Tibial nerve (tissue), 4 donors: ENCODE measurements at regions not wholly inside any gene's neighbourhood (a gene's known extent, or its start where the extent isn't known, plus 50 kb on each side); places are given as distances from the start of the nearest gene placed in this dataset.
A peak's percentile ranks its signal among the peaks of the same experiment; 100 is the strongest.

ENCODE experiments used
- DNase-seq, 2 donors: peaks; one replicate each; pipeline ENCODE4 v3.0.0-alpha.2; 2019; ENCODE audit warnings: low spot score in 2 of 2
- H3K27ac ChIP-seq, 4 donors: fragments of 200-600 bp; sonication (generic) in 3 of 4; one replicate each; pipeline ENCODE4 v1.5.1; 2017 to 2019; ENCODE audit warnings: mild to moderate bottlenecking in 1 of 4
- H3K27me3 ChIP-seq, 2 donors: fragments of 200-600 bp; sonication (generic) in 1 of 2; one replicate each; pipeline versions ENCODE4 v1.5.1 to v1.6.0; 2017 to 2019
- H3K36me3 ChIP-seq, 3 donors: fragments of 200-600 bp; sonication (generic); one replicate each; pipeline ENCODE4 v1.5.1; 2018 to 2019
- H3K4me1 ChIP-seq, 4 donors: fragments of 200-600 bp; sonication (generic) in 3 of 4; one replicate each; pipeline ENCODE4 v1.5.1; 2017 to 2019
- H3K4me3 ChIP-seq, 4 donors: fragments of 200-600 bp; sonication (generic) in 3 of 4; one replicate each; pipeline ENCODE4 v1.5.1; 2017 to 2019; ENCODE audit warnings: mild to moderate bottlenecking in 1 of 4, moderate library complexity in 1 of 4
- H3K9me3 ChIP-seq, 4 donors: fragments of 200-600 bp; sonication (generic) in 3 of 4; one replicate each; pipeline ENCODE4 v1.5.1; 2017 to 2019
- EP300 ChIP-seq, 2 donors: sonication (generic); formaldehyde crosslinking; IDR thresholded peaks; one replicate each; pipeline ENCODE4 v1.6.1; 2017; ENCODE audit warnings: antibody characterized with exemption in 2 of 2, mild to moderate bottlenecking in 1 of 2
- POLR2A ChIP-seq, 2 donors: fragments of 450-650 bp; IDR thresholded peaks; one replicate each; pipeline ENCODE4 v1.6.1; 2017; ENCODE audit warnings: antibody characterized with exemption in 2 of 2, mild to moderate bottlenecking in 2 of 2, moderate library complexity in 2 of 2
- WGBS, 2 donors: methylation state at CpG; one replicate each; pipeline ENCODE4 v1.1.5; 2018; 5-methylcytosine and 5-hydroxymethylcytosine counted together
- TF ChIP-seq, protein P1 (sequence below), 5 experiments: fragments of 200-600 bp in 3 of 5; fragments of 450-650 bp in 2 of 5; sonication (generic) in 3 of 5; IDR thresholded peaks; one replicate each; pipeline ENCODE4 v1.5.1; 2016 to 2019; ENCODE audit warnings: antibody characterized with exemption in 5 of 5, mild to moderate bottlenecking in 3 of 5, moderate library complexity in 2 of 5

GRCh38 chr9:107390778-107391177, 98.8 kb downstream of the KLF4 start:
- Histone ChIP-seq H3K4me3 (no peak overlapping the region), H3K4me1 (peaks cover 0 to 41% (median 0%) of the 10 kb centered on the region in 4 donors), H3K36me3 (no peaks in the 10 kb centered on the region), H3K27me3 (no peaks in the 10 kb centered on the region), H3K27ac (peak overlapping the region in 2 of 4 donors; percentile 40 to 69), H3K9me3 (no peaks in the 10 kb centered on the region)
- DNase-seq = no peak
- WGBS, 2 donors = 70 to 84% methylated on average over 4 of the region's 4 CpGs
- TF ChIP-seq POLR2A (IDR thresholded peaks at IDR 0.05) (no peak), EP300 (IDR thresholded peaks at IDR 0.05) (no peak)
- TF ChIP-seq, protein P1, sequence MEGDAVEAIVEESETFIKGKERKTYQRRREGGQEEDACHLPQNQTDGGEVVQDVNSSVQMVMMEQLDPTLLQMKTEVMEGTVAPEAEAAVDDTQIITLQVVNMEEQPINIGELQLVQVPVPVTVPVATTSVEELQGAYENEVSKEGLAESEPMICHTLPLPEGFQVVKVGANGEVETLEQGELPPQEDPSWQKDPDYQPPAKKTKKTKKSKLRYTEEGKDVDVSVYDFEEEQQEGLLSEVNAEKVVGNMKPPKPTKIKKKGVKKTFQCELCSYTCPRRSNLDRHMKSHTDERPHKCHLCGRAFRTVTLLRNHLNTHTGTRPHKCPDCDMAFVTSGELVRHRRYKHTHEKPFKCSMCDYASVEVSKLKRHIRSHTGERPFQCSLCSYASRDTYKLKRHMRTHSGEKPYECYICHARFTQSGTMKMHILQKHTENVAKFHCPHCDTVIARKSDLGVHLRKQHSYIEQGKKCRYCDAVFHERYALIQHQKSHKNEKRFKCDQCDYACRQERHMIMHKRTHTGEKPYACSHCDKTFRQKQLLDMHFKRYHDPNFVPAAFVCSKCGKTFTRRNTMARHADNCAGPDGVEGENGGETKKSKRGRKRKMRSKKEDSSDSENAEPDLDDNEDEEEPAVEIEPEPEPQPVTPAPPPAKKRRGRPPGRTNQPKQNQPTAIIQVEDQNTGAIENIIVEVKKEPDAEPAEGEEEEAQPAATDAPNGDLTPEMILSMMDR (IDR thresholded peaks at IDR 0.05) = no peak

- 74 to 78% methylated on average over 8 of the region's 8 CpGs for WGBS, 2 donors
- TF ChIP-seq, protein P1 (IDR thresholded peaks at IDR 0.05) = no peak
- no peak for TF ChIP-seq POLR2A (IDR thresholded peaks at IDR 0.05)
- TF ChIP-seq EP300 (IDR thresholded peaks at IDR 0.05) = no peak
- no peaks in the 10 kb centered on the region for H3K9me3 ChIP-seq
- peak overlapping the region in 2 of 4 donors; percentile 40 to 69 for H3K27ac ChIP-seq
- H3K27me3 ChIP-seq = no peaks in the 10 kb centered on the region
- H3K36me3 ChIP-seq = no peaks in the 10 kb centered on the region
- peaks cover 0 to 41% (median 0%) of the 10 kb centered on the region in 4 donors for H3K4me1 ChIP-seq
- H3K4me3 ChIP-seq = no peak overlapping the region
- DNase-seq = no peak
Measured at GRCh38 chr9:107390279-107390678, 99.3 kb downstream of the KLF4 start.

DNA sequence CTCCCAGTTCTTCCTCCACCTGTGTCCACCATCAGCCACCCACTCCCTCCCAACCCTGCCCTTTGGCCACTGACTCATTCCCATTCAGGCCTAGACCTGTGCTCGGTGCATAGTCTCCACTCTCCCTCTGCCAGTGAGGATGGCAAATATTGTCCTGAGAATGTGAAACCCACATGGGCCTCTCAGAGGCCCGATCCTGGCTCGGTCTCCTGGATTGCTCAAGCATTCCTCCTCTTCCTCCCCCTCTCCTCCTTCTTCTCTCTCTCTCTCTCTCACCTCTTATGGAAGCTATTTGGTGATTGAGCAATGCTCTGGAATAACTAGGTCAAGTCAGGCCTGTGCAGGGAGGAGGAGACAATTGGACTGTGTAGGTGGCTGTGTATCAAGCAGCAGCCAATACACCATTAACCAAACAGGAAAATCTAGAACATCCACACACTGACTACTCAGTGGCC, 99.9 kb downstream of the KLF4 start:
- WGBS, 2 donors = 66 to 88% methylated on average over 3 of the region's 3 CpGs
- Histone ChIP-seq H3K27ac (peak overlapping the region in 2 of 4 donors; percentile 62 to 69), H3K4me3 (no peak overlapping the region), H3K4me1 (peaks cover 0 to 41% (median 0%) of the 10 kb centered on the region in 4 donors), H3K36me3 (no peaks in the 10 kb centered on the region), H3K27me3 (no peaks in the 10 kb centered on the region), H3K9me3 (no peaks in the 10 kb centered on the region)
- peak; percentile 42 to 68 for DNase-seq
- peak in 1 of 2 donors; percentile 96 for TF ChIP-seq EP300 (IDR thresholded peaks at IDR 0.05)
- TF ChIP-seq POLR2A (IDR thresholded peaks at IDR 0.05) = no peak
- TF ChIP-seq, protein P1 (IDR thresholded peaks at IDR 0.05) = no peak

- DNase-seq = no peak
- TF ChIP-seq POLR2A (IDR thresholded peaks at IDR 0.05) = no peak
- no peak for TF ChIP-seq EP300 (IDR thresholded peaks at IDR 0.05)
- TF ChIP-seq, protein P1 (IDR thresholded peaks at IDR 0.05) = no peak
- Histone ChIP-seq H3K27ac (peak overlapping the region in 2 of 4 donors; percentile 62 to 69), H3K4me1 (peaks cover 0 to 33% (median 0%) of the 10 kb centered on the region in 4 donors), H3K9me3 (no peaks in the 10 kb centered on the region), H3K27me3 (no peaks in the 10 kb centered on the region), H3K36me3 (no peaks in the 10 kb centered on the region), H3K4me3 (no peak overlapping the region)
- WGBS, 2 donors = 82 to 85% methylated on average over 4 of the region's 4 CpGs
Measured at GRCh38 chr9:107388890-107389289, 100.7 kb downstream of the KLF4 start.

GRCh38 chr9:107387409-107387808, 102.2 kb downstream of the KLF4 start:
- TF ChIP-seq POLR2A (IDR thresholded peaks at IDR 0.05) = no peak
- peak in 1 of 2 donors; percentile 80 for TF ChIP-seq EP300 (IDR thresholded peaks at IDR 0.05)
- TF ChIP-seq, protein P1 (IDR thresholded peaks at IDR 0.05) = no peak
- DNase-seq = peak; percentile 35 to 60
- no peaks in the 10 kb centered on the region for H3K9me3 ChIP-seq
- no peak overlapping the region for H3K4me3 ChIP-seq
- H3K27me3 ChIP-seq = no peaks in the 10 kb centered on the region
- peak overlapping the region in 2 of 4 donors; percentile 69 to 78 for H3K27ac ChIP-seq
- WGBS, 2 donors = 44 to 50% methylated on average over 3 of the region's 3 CpGs
- peaks cover 0 to 32% (median 0%) of the 10 kb centered on the region in 4 donors for H3K4me1 ChIP-seq
- H3K36me3 ChIP-seq = no peaks in the 10 kb centered on the region
